H1 (cell line): ENCODE measurements at regions not wholly inside any gene's neighbourhood (a gene's known extent, or its start where the extent isn't known, plus 50 kb on each side); places are given as distances from the start of the nearest gene placed in this dataset.
"Not testable (repeated sequence)": the region's sequence is repeated elsewhere in the genome, so short reads cannot be mapped to it uniquely, and the experiment has no call there.

Source experiments
- CTCF ChIA-PET: fragments of 300-600 bp; sonication (Branson Sonifier 250); formaldehyde crosslinking; loops from one replicate; lab custom pipeline; 2021; ENCODE audit not compliant: partially characterized antibody; lab: Charles Lee
- POLR2A ChIA-PET: fragments of 300-600 bp; sonication (Branson Sonifier 250); formaldehyde crosslinking; loops from one replicate; lab custom pipeline; 2021; ENCODE audit warnings: inconsistent platforms; ENCODE audit not compliant: partially characterized antibody; lab: Charles Lee
- DNase-seq, 2 experiments: peaks; one replicate each; pipeline versions ENCODE4 v3.0.0 to v3.0.0-alpha.2; 2010 to 2022; ENCODE audit warnings: low spot score in 2 of 2, low read depth in 1 of 2, mixed read lengths in 1 of 2
- FAIRE-seq: peaks from 2 replicates; lab custom pipeline; 2011; peaks lifted over from hg19 to GRCh38; lab: Jason Lieb, UNC
- H2AFZ ChIP-seq: 2 replicates; pipeline ENCODE4 v1.8.1; 2012; ENCODE audit warnings: low read length, inconsistent platforms
- H2AK5ac ChIP-seq: 2 replicates; pipeline ENCODE4 v1.6.1; 2013; ENCODE audit warnings: low read depth, low read length
- H2BK120ac ChIP-seq: replicated peaks from 2 replicates; pipeline ENCODE3; 2013; ENCODE audit warnings: low read depth, low read length, inconsistent platforms
- H2BK12ac ChIP-seq: 2 replicates; pipeline ENCODE4 v1.6.1; 2013; ENCODE audit warnings: low read depth, low read length
- H2BK15ac ChIP-seq: 2 replicates; pipeline ENCODE4 v1.6.1; 2013; ENCODE audit warnings: low read length
- H2BK20ac ChIP-seq: 2 replicates; pipeline ENCODE4 v1.6.1; 2013; ENCODE audit warnings: low read length
- H2BK5ac ChIP-seq: 2 replicates; pipeline ENCODE4 v1.6.1; 2013; ENCODE audit warnings: low read depth, low read length
- H3K14ac ChIP-seq: 2 replicates; pipeline ENCODE4 v1.6.1; 2013; ENCODE audit warnings: inconsistent platforms; ENCODE audit not compliant: insufficient read length
- H3K18ac ChIP-seq: 2 replicates; pipeline ENCODE4 v1.6.1; 2013; ENCODE audit warnings: low read length; ENCODE audit errors: extremely low read depth
- H3K23ac ChIP-seq: 2 replicates; pipeline ENCODE4 v1.6.1; 2013; ENCODE audit warnings: inconsistent platforms; ENCODE audit not compliant: insufficient read length
- H3K23me2 ChIP-seq: 2 replicates; pipeline ENCODE4 v1.6.1; 2013; ENCODE audit warnings: low read depth, low read length
- H3K27ac ChIP-seq: 2 replicates; pipeline ENCODE4 v1.6.1; 2011; ENCODE audit warnings: low read depth, low read length, inconsistent platforms
- H3K27me3 ChIP-seq, 4 experiments: replicated peaks in 1 of 4; 1 replicate in 1 of 4; 2 replicates in 3 of 4; pipeline versions ENCODE4 v1.6.1 to v1.8.1; 2011 to 2013; ENCODE audit warnings: low read length in 3 of 4, mild to moderate bottlenecking in 3 of 4, inconsistent platforms in 2 of 4, mixed read lengths in 2 of 4, moderate library complexity in 1 of 4; ENCODE audit not compliant: control insufficient read depth in 3 of 4, insufficient read depth in 3 of 4; ENCODE audit errors: extremely low read depth in 1 of 4
- H3K36me3 ChIP-seq, 4 experiments: 2 replicates each; pipeline versions ENCODE4 v1.6.1 to v1.8.1; 2011 to 2013; ENCODE audit warnings: mild to moderate bottlenecking in 4 of 4, low read length in 3 of 4, moderate library complexity in 2 of 4, control low read depth in 1 of 4, inconsistent platforms in 1 of 4; ENCODE audit not compliant: insufficient read depth in 4 of 4, control insufficient read depth in 2 of 4
- H3K4ac ChIP-seq: replicated peaks from 2 replicates; pipeline ENCODE3; 2013; ENCODE audit warnings: low read length, low read depth, mixed read lengths, inconsistent platforms; ENCODE audit not compliant: insufficient read length
- H3K4me1 ChIP-seq, 4 experiments: replicated peaks in 1 of 4; 1 replicate in 1 of 4; 2 replicates in 3 of 4; pipeline versions ENCODE4 v1.6.1 to v1.8.1; 2011 to 2013; ENCODE audit warnings: low read length in 3 of 4, inconsistent platforms in 2 of 4, mixed read lengths in 1 of 4; ENCODE audit not compliant: insufficient read depth in 4 of 4, control insufficient read depth in 3 of 4
- H3K4me2 ChIP-seq, 2 experiments: 2 replicates each; pipeline versions ENCODE4 v1.6.1 to v1.8.1; 2011 to 2013; ENCODE audit warnings: low read depth in 2 of 2, low read length in 2 of 2, control low read depth in 1 of 2, inconsistent platforms in 1 of 2, mild to moderate bottlenecking in 1 of 2; ENCODE audit not compliant: insufficient read depth in 1 of 2
- H3K4me3 ChIP-seq, 4 experiments: fragments of 200-600, 300-600 bp in 1 of 4; sonication (generic), shearing (Covaris generic), sonication (Bioruptor Twin) in 1 of 4; 2 replicates each; pipeline versions ENCODE4 v1.5.1 to v1.8.1; 2011 to 2016; ENCODE audit warnings: low read length in 4 of 4, low read depth in 3 of 4, control low read depth in 2 of 4, inconsistent platforms in 2 of 4, mild to moderate bottlenecking in 2 of 4, mixed read lengths in 1 of 4, moderate library complexity in 1 of 4; ENCODE audit not compliant: insufficient read depth in 2 of 4; ENCODE audit errors: extremely low read depth in 1 of 4
- H3K56ac ChIP-seq: replicated peaks from 2 replicates; pipeline ENCODE3; 2013; ENCODE audit warnings: low read depth, mild to moderate bottlenecking, mixed read lengths, low read length, inconsistent platforms; ENCODE audit not compliant: insufficient read length
- H3K79me1 ChIP-seq: 2 replicates; pipeline ENCODE4 v1.6.1; 2013; ENCODE audit warnings: low read depth, low read length, control low read depth
- H3K79me2 ChIP-seq, 2 experiments: 2 replicates each; pipeline versions ENCODE4 v1.6.1 to v1.8.1; 2012 to 2013; ENCODE audit warnings: low read length in 2 of 2, mild to moderate bottlenecking in 2 of 2, inconsistent platforms in 1 of 2; ENCODE audit not compliant: insufficient read depth in 2 of 2, control insufficient read depth in 1 of 2
- H3K9ac ChIP-seq, 4 experiments: replicated peaks in 1 of 4; 1 replicate in 1 of 4; 2 replicates in 3 of 4; pipeline versions ENCODE4 v1.6.1 to v1.8.1; 2011 to 2013; ENCODE audit warnings: low read depth in 3 of 4, low read length in 3 of 4, control low read depth in 2 of 4, mild to moderate bottlenecking in 2 of 4, moderate library complexity in 2 of 4, inconsistent platforms in 1 of 4; ENCODE audit errors: extremely low read depth in 1 of 4
- H3K9me3 ChIP-seq, 2 experiments: 2 replicates each; pipeline versions ENCODE4 v1.6.1 to v1.8.1; 2012 to 2013; ENCODE audit warnings: mild to moderate bottlenecking in 2 of 2, moderate library complexity in 2 of 2, control low read depth in 1 of 2, inconsistent platforms in 1 of 2, low read depth in 1 of 2, low read length in 1 of 2, mixed read lengths in 1 of 2; ENCODE audit not compliant: insufficient read depth in 2 of 2
- H4K20me1 ChIP-seq, 2 experiments: replicated peaks in 1 of 2; 2 replicates each; pipeline versions ENCODE3 to v1.8.1; 2011 to 2013; ENCODE audit warnings: inconsistent platforms in 2 of 2, low read length in 2 of 2, mild to moderate bottlenecking in 1 of 2; ENCODE audit not compliant: insufficient read depth in 2 of 2, control insufficient read depth in 1 of 2
- H4K5ac ChIP-seq: 2 replicates; pipeline ENCODE4 v1.6.1; 2013; ENCODE audit warnings: low read length, low read depth, mixed read lengths, inconsistent platforms; ENCODE audit not compliant: insufficient read length
- H4K8ac ChIP-seq: 2 replicates; pipeline ENCODE4 v1.8.0; 2013; ENCODE audit warnings: mild to moderate bottlenecking, moderate library complexity, low read length, inconsistent platforms; ENCODE audit not compliant: insufficient read depth; ENCODE audit errors: extremely low read depth
- H4K91ac ChIP-seq: replicated peaks from 2 replicates; pipeline ENCODE3; 2013; ENCODE audit warnings: low read length, mixed read lengths, inconsistent platforms; ENCODE audit not compliant: insufficient read length
- JUN ChIP-seq: IDR thresholded peaks from 2 replicates; pipeline ENCODE4 v1.6.1; 2011; ENCODE audit warnings: low read depth, mild to moderate bottlenecking, improper control_type of control experiment, low read length
- WGBS, 2 experiments: shearing (Covaris generic) in 1 of 2; methylation state at CpG; one replicate each; pipeline versions ENCODE4 v1.1.6 to v1.1.7; 2013 to 2015; ENCODE audit warnings: low lambda C conversion rate in 2 of 2, mixed read lengths in 2 of 2, inconsistent platforms in 1 of 2, low coverage in 1 of 2, missing lambda C conversion rate in 1 of 2; ENCODE audit not compliant: insufficient replicate concordance in 2 of 2, insufficient coverage in 1 of 2, insufficient read length in 1 of 2; ENCODE audit errors: extremely low coverage in 1 of 2, missing lambda C conversion rate in 1 of 2; 5-methylcytosine and 5-hydroxymethylcytosine counted together

DNA sequence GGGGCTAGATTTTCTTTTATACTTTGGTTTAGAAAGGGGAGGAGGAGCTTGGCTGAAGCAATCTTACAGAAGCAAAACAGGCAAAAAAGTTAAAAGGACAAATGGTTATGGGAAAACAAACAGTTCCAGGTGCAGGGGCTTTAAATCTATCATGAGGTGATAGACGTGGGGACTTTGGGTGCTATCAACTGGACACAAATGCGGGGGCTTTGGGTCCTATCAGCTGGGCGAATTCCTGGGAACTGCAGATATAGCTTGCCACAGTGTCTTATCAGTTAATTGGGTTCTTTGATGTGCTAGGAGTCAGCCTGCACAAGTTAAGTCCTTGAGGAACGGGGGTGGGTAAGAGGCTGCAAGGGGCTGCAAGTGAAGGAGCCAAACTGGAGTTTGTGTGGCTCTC, 260.6 kb downstream of the TUBA3C start:
- H2BK120ac ChIP-seq, result no peak overlapping the region
- FAIRE-seq (no peak), DNase-seq (no peak)
- H3K56ac ChIP-seq, result no peak overlapping the region
- no peak overlapping the region for H2BK20ac ChIP-seq
- H3K4me2 ChIP-seq, result no peak overlapping the region
- ChIA-PET POLR2A (no interaction called here), CTCF (no interaction called here)
- no peak overlapping the region for H2BK5ac ChIP-seq
- no peak overlapping the region for H4K91ac ChIP-seq
- H3K18ac ChIP-seq, result no peak overlapping the region
- H3K9me3 ChIP-seq, result peaks cover 15 to 20% of the 10 kb centered on the region in 2 experiments
- no peak overlapping the region for H3K27ac ChIP-seq
- no peak overlapping the region for H4K8ac ChIP-seq
- H3K9ac ChIP-seq, result no peak overlapping the region
- no peaks in the 10 kb centered on the region for H3K4me1 ChIP-seq
- no peak overlapping the region for H2BK15ac ChIP-seq
- no peaks in the 10 kb centered on the region for H3K23me2 ChIP-seq
- 60% methylated on average over 4 of the region's 4 CpGs; no CpG with 5 or more reads in 1 of the 2 experiments for WGBS, 2 experiments
- no peak overlapping the region for H3K23ac ChIP-seq
- no peaks in the 10 kb centered on the region for H4K20me1 ChIP-seq
- H4K5ac ChIP-seq, result no peak overlapping the region
- H3K14ac ChIP-seq, result no peak overlapping the region
- H3K4me3 ChIP-seq, result no peak overlapping the region
- no peaks in the 10 kb centered on the region for H3K79me2 ChIP-seq
- TF ChIP-seq JUN, result no peak
- H2BK12ac ChIP-seq, result no peak overlapping the region
- H3K27me3 ChIP-seq, result no peaks in the 10 kb centered on the region
- H3K4ac ChIP-seq, result no peak overlapping the region
- no peak overlapping the region for H2AFZ ChIP-seq
- H2AK5ac ChIP-seq, result no peak overlapping the region
- no peaks in the 10 kb centered on the region for H3K36me3 ChIP-seq
- H3K79me1 ChIP-seq, result no peaks in the 10 kb centered on the region

DNA sequence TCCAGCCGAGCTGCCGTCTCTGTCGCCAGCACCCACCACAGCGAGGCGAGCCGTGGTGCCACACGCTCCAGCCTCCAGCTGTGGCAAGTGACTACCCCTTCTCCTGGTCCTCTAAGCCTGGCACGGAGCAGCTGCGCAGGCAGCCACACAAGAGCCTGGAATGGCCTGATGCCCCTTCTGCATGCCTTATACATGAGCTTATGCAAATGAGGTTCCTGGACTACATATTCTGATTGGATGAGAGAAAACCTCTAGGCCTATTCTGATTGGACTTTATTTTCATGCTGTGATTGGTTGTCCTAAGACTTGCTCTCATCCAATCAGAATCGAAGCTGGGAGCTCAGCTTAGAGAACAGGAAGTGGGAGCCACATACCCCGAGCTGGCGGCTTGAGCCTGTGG, 276.5 kb downstream of the TUBA3C start:
- not testable (repeated sequence) for H3K27me3 ChIP-seq

More for the DNA sequence above, 276.5 kb downstream of the TUBA3C start:
- H3K27ac ChIP-seq, H2BK12ac ChIP-seq, POLR2A ChIA-PET, H2AK5ac ChIP-seq, H3K79me2 ChIP-seq, H3K79me1 ChIP-seq, H3K23ac ChIP-seq, CTCF ChIA-PET, H3K18ac ChIP-seq, H4K8ac ChIP-seq, H3K4me1 ChIP-seq, H3K14ac ChIP-seq, H2BK20ac ChIP-seq, H3K56ac ChIP-seq, H3K9ac ChIP-seq, H4K91ac ChIP-seq, H4K5ac ChIP-seq, H3K4me2 ChIP-seq, H3K4ac ChIP-seq, H3K23me2 ChIP-seq, FAIRE-seq, H2AFZ ChIP-seq, H2BK5ac ChIP-seq, H3K4me3 ChIP-seq, H2BK15ac ChIP-seq, DNase-seq, H3K36me3 ChIP-seq, H4K20me1 ChIP-seq, H2BK120ac ChIP-seq: not testable (repeated sequence)
- H3K9me3 ChIP-seq, result peaks cover 7 to 49% of the 10 kb centered on the region in 2 experiments; a peak in 3 of 4 replicates
- 72% methylated on average over 9 of the region's 12 CpGs; no CpG with 5 or more reads in 1 of the 2 experiments for WGBS, 2 experiments
